GM12872 (cell line): ENCODE measurements at regions not wholly inside any gene's neighbourhood (a gene's known extent, or its start where the extent isn't known, plus 50 kb on each side); places are given as distances from the start of the nearest gene placed in this dataset.

Experiments used
- CTCF ChIP-seq: IDR thresholded peaks from 3 replicates; pipeline ENCODE4 v1.5.1; 2011; ENCODE audit warnings: low read depth, mild to moderate bottlenecking, low read length, moderate library complexity; ENCODE audit not compliant: insufficient read depth

GRCh38 chr3:71987089-71987735 is 202.3 kb upstream of the PROK2 start:
- TF ChIP-seq CTCF, result no peak; the same call in 2 of the 3 replicates

DNA sequence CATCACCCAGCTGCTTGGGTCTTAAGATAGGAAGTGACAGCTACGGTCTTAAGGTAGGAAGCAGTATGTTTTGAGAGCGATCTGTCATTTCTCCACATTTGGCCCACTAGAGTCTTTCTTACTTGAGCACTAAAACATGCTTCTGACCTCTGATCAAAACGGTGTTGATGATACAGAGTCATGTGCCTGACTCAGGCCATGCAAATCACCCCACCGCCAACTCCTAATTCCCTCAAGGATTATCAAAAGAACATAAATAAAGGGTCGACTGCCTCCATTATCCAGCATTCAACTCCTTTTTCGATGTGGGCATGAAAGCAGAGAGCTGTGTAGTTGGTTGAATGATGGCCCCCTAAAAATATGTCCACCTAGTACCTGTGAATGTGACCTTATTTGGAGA is 201.7 kb upstream of the PROK2 start:
- TF ChIP-seq CTCF, result no peak

DNA sequence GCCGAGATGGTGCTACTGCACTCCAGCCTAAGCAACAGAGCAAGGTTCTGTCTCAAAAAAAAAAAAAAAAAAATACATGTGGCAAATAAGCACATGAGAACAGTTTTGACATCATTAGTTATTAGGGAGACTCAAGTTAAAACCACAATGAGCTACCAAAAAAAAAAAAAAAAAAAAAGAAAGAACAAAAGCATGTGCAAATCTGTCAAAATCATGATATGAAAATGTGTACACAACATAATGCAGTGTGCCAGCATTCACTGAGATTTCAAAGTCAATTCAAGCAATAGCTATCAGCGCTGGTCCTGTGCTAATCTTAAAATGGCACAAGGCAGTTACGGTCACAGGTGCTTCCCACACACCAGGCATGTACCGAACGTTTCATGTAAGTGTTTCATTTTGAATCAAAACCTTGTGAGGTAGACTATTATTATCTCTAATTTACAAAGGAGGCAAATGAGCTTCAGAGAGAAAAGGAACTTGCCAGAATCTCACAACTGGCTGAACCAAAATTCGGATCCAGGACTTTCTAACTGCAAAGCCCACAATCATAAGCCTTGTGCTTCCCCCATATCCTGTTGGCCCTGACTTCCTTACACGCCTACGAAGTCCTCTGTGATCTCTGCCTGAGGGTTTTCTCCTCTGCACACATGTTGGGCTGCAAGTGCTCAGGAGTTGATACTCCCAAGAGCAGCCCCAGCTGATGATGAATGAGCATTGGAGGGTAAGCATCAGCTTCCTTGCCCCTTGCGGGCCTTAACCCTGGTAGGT is 200.1 kb upstream of the PROK2 start:
- TF ChIP-seq CTCF, result no peak

GRCh38 chr3:71983694-71984093 is 198.7 kb upstream of the PROK2 start:
- TF ChIP-seq CTCF, result no peak

DNA sequence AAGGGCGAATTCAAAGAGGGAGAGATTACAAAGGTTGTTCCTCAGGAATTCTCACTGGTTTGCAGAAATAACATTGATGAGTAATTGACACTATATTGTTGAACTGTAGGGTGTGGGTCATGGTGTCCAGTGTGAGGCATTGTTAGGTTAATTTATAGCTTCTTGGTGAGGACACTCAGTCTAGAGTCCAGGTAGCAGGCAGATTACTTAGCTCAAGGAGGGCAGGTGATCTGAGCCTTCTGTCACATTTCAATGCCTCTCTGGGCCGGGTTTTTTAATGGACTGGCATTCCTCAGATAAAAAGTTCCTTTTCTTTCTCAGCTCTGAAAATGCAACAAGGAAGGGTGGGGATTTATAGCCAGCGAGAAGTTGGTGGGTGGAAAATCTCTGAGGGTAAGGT is 194.2 kb upstream of the PROK2 start:
- TF ChIP-seq CTCF, result no peak

GRCh38 chr3:71978150-71978721 is 193.3 kb upstream of the PROK2 start:
- no peak for TF ChIP-seq CTCF

- TF ChIP-seq CTCF, result no peak
Measured at GRCh38 chr3:71977525-71977924, 192.6 kb upstream of the PROK2 start.
